Kasumi-1 (cell line): ENCODE measurements at regions not wholly inside any gene's neighbourhood (a gene's known extent, or its start where the extent isn't known, plus 50 kb on each side); places are given as distances from the start of the nearest gene placed in this dataset.

Experiments
- DNase-seq, 2 experiments: peaks; one replicate each; lab custom pipeline; 2025; lab: John Stamatoyannopoulos, UW

GRCh38 chr16:64410306-64410705, 711.6 kb downstream of the CDH11 start:
- no peak for DNase-seq

- no peak for DNase-seq
These were observed 712.1 kb downstream of the CDH11 start for GRCh38 chr16:64409783-64410210.

GRCh38 chr16:64408699-64409098, 713.2 kb downstream of the CDH11 start:
- DNase-seq, result no peak

- no peak for DNase-seq
These were observed 715.1 kb downstream of the CDH11 start for GRCh38 chr16:64406770-64407181.

GRCh38 chr16:64403352-64403751, 718.5 kb downstream of the CDH11 start:
- DNase-seq, result no peak

GRCh38 chr16:64398793-64399192, 723.1 kb downstream of the CDH11 start:
- DNase-seq, result no peak

GRCh38 chr16:64397945-64398508, 723.8 kb downstream of the CDH11 start:
- DNase-seq, result no peak

- no peak for DNase-seq
These were observed 724.8 kb downstream of the CDH11 start for GRCh38 chr16:64397042-64397441.

- DNase-seq, result no peak
These were observed 727.8 kb downstream of the CDH11 start for GRCh38 chr16:64394061-64394460.

GRCh38 chr16:64392456-64392855, 729.4 kb downstream of the CDH11 start:
- no peak for DNase-seq

GRCh38 chr16:64391063-64391600, 730.7 kb downstream of the CDH11 start:
- no peak for DNase-seq

GRCh38 chr16:64390102-64390501, 731.8 kb downstream of the CDH11 start:
- no peak for DNase-seq

GRCh38 chr16:64384636-64385035, 737.2 kb downstream of the CDH11 start:
- DNase-seq, result no peak

GRCh38 chr16:64381979-64382378, 739.9 kb downstream of the CDH11 start:
- no peak for DNase-seq

- DNase-seq, result no peak
These were observed 741.1 kb downstream of the CDH11 start for GRCh38 chr16:64380751-64381150.

GRCh38 chr16:64375391-64375980, 746.4 kb downstream of the CDH11 start:
- DNase-seq, result no peak

- DNase-seq, result no peak
These were observed 751.8 kb downstream of the CDH11 start for GRCh38 chr16:64370112-64370511.

- no peak for DNase-seq
These were observed 756.4 kb downstream of the CDH11 start for GRCh38 chr16:64365448-64365931.

GRCh38 chr16:64364894-64365293, 757.0 kb downstream of the CDH11 start:
- no peak for DNase-seq

GRCh38 chr16:64364416-64364815, 757.4 kb downstream of the CDH11 start:
- DNase-seq, result no peak

- no peak for DNase-seq
These were observed 757.8 kb downstream of the CDH11 start for GRCh38 chr16:64364016-64364415.

GRCh38 chr16:64363039-64363438, 758.8 kb downstream of the CDH11 start:
- DNase-seq, result no peak

- DNase-seq, result no peak
These were observed 759.7 kb downstream of the CDH11 start for GRCh38 chr16:64362193-64362592.

GRCh38 chr16:64361753-64362152, 760.1 kb downstream of the CDH11 start:
- no peak for DNase-seq
